SK-N-SH (cell line): ENCODE measurements at regions not wholly inside any gene's neighbourhood (a gene's known extent, or its start where the extent isn't known, plus 50 kb on each side); places are given as distances from the start of the nearest gene placed in this dataset.

Source experiments
- CTCF ChIA-PET: fragments of 300-600, 350-600 bp; formaldehyde crosslinking; extraction: SDS; loops from one replicate; lab custom pipeline; 2021; lab: Yijun Ruan, JAX
- POLR2A ChIA-PET: fragments of 350-600 bp; sonication (Branson Sonifier 250); formaldehyde crosslinking; extraction: SDS; loops from one replicate; lab custom pipeline; 2020; ENCODE audit warnings: antibody characterized with exemption, inconsistent platforms; lab: Yijun Ruan, JAX
- DNase-seq: peaks from one replicate; pipeline ENCODE4 v3.0.0; 2012
- H2AFZ ChIP-seq: fragments of 200-600 bp; sonication (generic); 2 replicates; pipeline ENCODE4 v1.8.1; 2016; ENCODE audit warnings: antibody characterized with exemption, mild to moderate bottlenecking, low read depth
- H3F3A ChIP-seq: fragments of 200-600 bp; sonication (generic); replicated peaks from 2 replicates; pipeline ENCODE3; 2016; ENCODE audit warnings: antibody characterized with exemption, mild to moderate bottlenecking; ENCODE audit not compliant: insufficient read depth
- H3K27ac ChIP-seq, 2 experiments: fragments of 200-500 bp in 1 of 2; fragments of 200-600 bp in 1 of 2; sonication (Bioruptor generic) in 1 of 2; sonication (generic), shearing (Covaris generic) in 1 of 2; 2 replicates each; pipeline versions ENCODE4 v1.5.1 to v1.6.1; 2014 to 2016; ENCODE audit warnings: low read depth in 2 of 2, inconsistent platforms in 1 of 2, low read length in 1 of 2, mild to moderate bottlenecking in 1 of 2, mixed read lengths in 1 of 2
- H3K27me3 ChIP-seq: fragments of 200-600 bp; sonication (generic), shearing (Covaris generic); 2 replicates; pipeline ENCODE4 v1.6.1; 2016; ENCODE audit warnings: mixed run types; ENCODE audit not compliant: insufficient read depth
- H3K36me3 ChIP-seq, 2 experiments: fragments of 200-500 bp in 1 of 2; fragments of 200-600 bp in 1 of 2; sonication (Bioruptor generic) in 1 of 2; sonication (generic) in 1 of 2; replicated peaks in 1 of 2; 2 replicates each; pipeline versions ENCODE3 to v1.5.1; 2014 to 2016; ENCODE audit warnings: low read length in 1 of 2, mild to moderate bottlenecking in 1 of 2; ENCODE audit not compliant: insufficient read depth in 2 of 2, control insufficient read depth in 1 of 2
- H3K4me1 ChIP-seq, 2 experiments: fragments of 200-500 bp in 1 of 2; fragments of 200-600 bp in 1 of 2; sonication (Bioruptor generic) in 1 of 2; sonication (generic), shearing (Covaris generic) in 1 of 2; 2 replicates each; pipeline versions ENCODE4 v1.5.1 to v1.6.1; 2014 to 2016; ENCODE audit warnings: low read depth in 1 of 2, low read length in 1 of 2, mixed run types in 1 of 2; ENCODE audit not compliant: insufficient read depth in 2 of 2, control insufficient read depth in 1 of 2
- H3K4me2 ChIP-seq: fragments of 200-600 bp; sonication (generic), shearing (Covaris generic); 2 replicates; pipeline ENCODE4 v1.6.1; 2017; ENCODE audit warnings: mixed run types
- H3K4me3 ChIP-seq, 2 experiments: fragments of 200-500 bp in 1 of 2; fragments of 200-600 bp in 1 of 2; sonication (Bioruptor generic) in 1 of 2; sonication (generic), shearing (Covaris generic) in 1 of 2; 2 replicates each; pipeline versions ENCODE4 v1.5.1 to v1.8.1; 2014 to 2016; ENCODE audit warnings: low read depth in 2 of 2, inconsistent platforms in 1 of 2, low read length in 1 of 2, mild to moderate bottlenecking in 1 of 2, mixed read lengths in 1 of 2, moderate library complexity in 1 of 2
- H3K79me2 ChIP-seq: fragments of 200-600 bp; sonication (generic); 2 replicates; pipeline ENCODE4 v1.8.1; 2017; ENCODE audit warnings: mild to moderate bottlenecking; ENCODE audit not compliant: insufficient read depth
- H3K9ac ChIP-seq: fragments of 200-600 bp; sonication (generic); 2 replicates; pipeline ENCODE4 v1.6.1; 2017; ENCODE audit warnings: mixed run types
- H3K9me2 ChIP-seq: fragments of 200-600 bp; sonication (generic); 2 replicates; pipeline ENCODE4 v1.6.1; 2017; ENCODE audit warnings: mixed run types
- H3K9me3 ChIP-seq: fragments of 200-600 bp; sonication (generic); 2 replicates; pipeline ENCODE4 v1.6.1; 2017; ENCODE audit warnings: mixed run types, mild to moderate bottlenecking, moderate library complexity
- H4K20me1 ChIP-seq: fragments of 200-600 bp; sonication (generic); 2 replicates; pipeline ENCODE4 v1.6.1; 2017; ENCODE audit warnings: mild to moderate bottlenecking, mixed run types; ENCODE audit not compliant: insufficient read depth
- CHD2 ChIP-seq: fragments of 150-350 bp; IDR thresholded peaks from 2 replicates; pipeline ENCODE4 v1.6.1; 2018; ENCODE audit warnings: low read length; ENCODE audit not compliant: partially characterized antibody
- FOXM1 ChIP-seq: IDR thresholded peaks from 2 replicates; pipeline ENCODE4 v1.4.0; 2012; ENCODE audit warnings: low read depth, mild to moderate bottlenecking
- GABPA ChIP-seq: IDR thresholded peaks from 2 replicates; pipeline ENCODE4 v1.4.0; 2012; ENCODE audit warnings: low read depth, mild to moderate bottlenecking
- MXI1 ChIP-seq: IDR thresholded peaks from 2 replicates; pipeline ENCODE4 v1.6.1; 2012; ENCODE audit warnings: mild to moderate bottlenecking, low read depth, low read length, improper control_type of control experiment
- RAD21 ChIP-seq: IDR thresholded peaks from 2 replicates; pipeline ENCODE4 v1.6.1; 2012; ENCODE audit warnings: mild to moderate bottlenecking, low read length
- RCOR1 ChIP-seq: fragments of 150-350 bp; IDR thresholded peaks from 2 replicates; pipeline ENCODE4 v1.6.1; 2017; ENCODE audit warnings: antibody characterized with exemption, low read length
- RFX5 ChIP-seq: IDR thresholded peaks from 2 replicates; pipeline ENCODE4 v1.6.1; 2012; ENCODE audit warnings: mild to moderate bottlenecking, improper control_type of control experiment, low read length
- SIN3A ChIP-seq: IDR thresholded peaks from 2 replicates; pipeline ENCODE4 v1.6.1; 2012; ENCODE audit warnings: low read depth, mild to moderate bottlenecking, low read length, moderate library complexity, borderline replicate concordance
- TCF12 ChIP-seq: IDR thresholded peaks from 2 replicates; pipeline ENCODE4 v1.4.0; 2012
- WGBS: methylation state at CpG from one replicate; pipeline ENCODE4 v1.1.6; 2017; ENCODE audit warnings: low lambda C conversion rate; 5-methylcytosine and 5-hydroxymethylcytosine counted together
- TF ChIP-seq, protein P1 (sequence below): fragments of 200-600 bp; sonication (generic); IDR thresholded peaks from 2 replicates; pipeline ENCODE4 v1.6.1; 2017; ENCODE audit warnings: antibody characterized with exemption, mild to moderate bottlenecking, moderate library complexity
- TF ChIP-seq, protein P2 (sequence below): fragments of 150-350 bp; IDR thresholded peaks from 2 replicates; pipeline ENCODE4 v1.6.1; 2016; ENCODE audit warnings: mild to moderate bottlenecking, low read depth, low read length
- TF ChIP-seq, protein P3 (sequence below): IDR thresholded peaks from 2 replicates; pipeline ENCODE4; 2012

DNA sequence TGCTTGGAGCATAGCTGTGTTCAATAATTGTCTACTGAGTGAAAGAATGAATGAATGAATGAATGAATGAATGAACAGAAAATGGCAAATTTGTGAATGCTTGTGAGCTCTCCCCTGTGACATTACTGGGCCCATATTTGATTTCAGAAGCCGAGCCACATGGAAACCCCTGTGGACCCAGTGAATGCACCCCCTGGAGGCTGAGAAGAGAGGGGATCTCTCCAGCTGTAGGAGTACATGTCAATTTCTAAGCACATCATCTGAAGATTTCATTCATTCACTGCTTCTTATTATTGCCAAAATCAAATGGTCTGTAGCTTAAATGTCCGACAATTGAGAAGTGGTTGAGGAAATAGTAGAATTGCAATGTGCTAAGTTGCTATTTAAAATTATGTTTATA, 58.3 kb upstream of the DOCK1 start:
- Histone ChIP-seq H3K4me1 (no peaks in the 10 kb centered on the region), H4K20me1 (no peaks in the 10 kb centered on the region), H3K27ac (no peak overlapping the region), H3K4me3 (no peak overlapping the region), H3K9me2 (no peaks in the 10 kb centered on the region), H3K27me3 (no peaks in the 10 kb centered on the region), H3K36me3 (no peaks in the 10 kb centered on the region), H3K4me2 (no peak overlapping the region), H3K9ac (no peak overlapping the region), H2AFZ (no peak overlapping the region), H3K9me3 (no peaks in the 10 kb centered on the region), H3F3A (no peaks in the 10 kb centered on the region), H3K79me2 (no peaks in the 10 kb centered on the region)
- peak; percentile 29 for DNase-seq
- 53% methylated on average over 2 of the region's 2 CpGs for WGBS
- ChIA-PET CTCF (no interaction called here), POLR2A (no interaction called here)
- TF ChIP-seq, protein P1, sequence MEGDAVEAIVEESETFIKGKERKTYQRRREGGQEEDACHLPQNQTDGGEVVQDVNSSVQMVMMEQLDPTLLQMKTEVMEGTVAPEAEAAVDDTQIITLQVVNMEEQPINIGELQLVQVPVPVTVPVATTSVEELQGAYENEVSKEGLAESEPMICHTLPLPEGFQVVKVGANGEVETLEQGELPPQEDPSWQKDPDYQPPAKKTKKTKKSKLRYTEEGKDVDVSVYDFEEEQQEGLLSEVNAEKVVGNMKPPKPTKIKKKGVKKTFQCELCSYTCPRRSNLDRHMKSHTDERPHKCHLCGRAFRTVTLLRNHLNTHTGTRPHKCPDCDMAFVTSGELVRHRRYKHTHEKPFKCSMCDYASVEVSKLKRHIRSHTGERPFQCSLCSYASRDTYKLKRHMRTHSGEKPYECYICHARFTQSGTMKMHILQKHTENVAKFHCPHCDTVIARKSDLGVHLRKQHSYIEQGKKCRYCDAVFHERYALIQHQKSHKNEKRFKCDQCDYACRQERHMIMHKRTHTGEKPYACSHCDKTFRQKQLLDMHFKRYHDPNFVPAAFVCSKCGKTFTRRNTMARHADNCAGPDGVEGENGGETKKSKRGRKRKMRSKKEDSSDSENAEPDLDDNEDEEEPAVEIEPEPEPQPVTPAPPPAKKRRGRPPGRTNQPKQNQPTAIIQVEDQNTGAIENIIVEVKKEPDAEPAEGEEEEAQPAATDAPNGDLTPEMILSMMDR = 0 out of 2 replicates have a peak, but pooled peaks have one; percentile 20
- TF ChIP-seq RFX5 = no peak

DNA sequence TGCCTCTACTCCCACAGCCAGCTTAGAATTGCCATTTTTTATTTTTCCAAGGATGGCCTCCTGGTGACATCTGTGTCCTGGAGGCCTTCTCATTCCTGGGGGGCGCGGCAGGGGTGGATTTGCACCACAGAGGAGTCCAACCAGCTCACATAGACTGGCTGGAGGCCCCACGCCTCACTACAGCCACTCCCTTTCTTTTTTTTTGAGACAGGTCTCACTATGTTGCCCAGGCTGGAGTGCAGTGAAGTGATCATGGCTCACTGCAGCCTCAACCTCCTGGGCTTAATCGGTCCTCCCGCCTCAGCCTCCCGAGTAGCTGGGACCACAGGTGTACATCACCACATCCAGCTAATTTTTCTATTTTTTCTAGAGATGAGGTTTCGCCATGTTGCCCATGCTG, 57.6 kb upstream of the DOCK1 start:
- H3F3A ChIP-seq = no peaks in the 10 kb centered on the region
- ChIA-PET CTCF (no interaction called here), POLR2A (no interaction called here)
- H3K4me1 ChIP-seq = no peaks in the 10 kb centered on the region
- no peaks in the 10 kb centered on the region for H3K27me3 ChIP-seq
- no peaks in the 10 kb centered on the region for H3K9me2 ChIP-seq
- no peaks in the 10 kb centered on the region for H4K20me1 ChIP-seq
- H3K27ac ChIP-seq = no peak overlapping the region
- H3K9ac ChIP-seq = no peak overlapping the region
- H3K4me3 ChIP-seq = no peak overlapping the region
- H3K4me2 ChIP-seq = no peak overlapping the region
- 59% methylated on average over 7 of the region's 7 CpGs for WGBS
- no peaks in the 10 kb centered on the region for H3K79me2 ChIP-seq
- no peak for DNase-seq
- no peak for TF ChIP-seq RFX5
- TF ChIP-seq MXI1 = no peak
- TF ChIP-seq SIN3A = no peak
- no peak for TF ChIP-seq FOXM1
- TF ChIP-seq, protein P2, sequence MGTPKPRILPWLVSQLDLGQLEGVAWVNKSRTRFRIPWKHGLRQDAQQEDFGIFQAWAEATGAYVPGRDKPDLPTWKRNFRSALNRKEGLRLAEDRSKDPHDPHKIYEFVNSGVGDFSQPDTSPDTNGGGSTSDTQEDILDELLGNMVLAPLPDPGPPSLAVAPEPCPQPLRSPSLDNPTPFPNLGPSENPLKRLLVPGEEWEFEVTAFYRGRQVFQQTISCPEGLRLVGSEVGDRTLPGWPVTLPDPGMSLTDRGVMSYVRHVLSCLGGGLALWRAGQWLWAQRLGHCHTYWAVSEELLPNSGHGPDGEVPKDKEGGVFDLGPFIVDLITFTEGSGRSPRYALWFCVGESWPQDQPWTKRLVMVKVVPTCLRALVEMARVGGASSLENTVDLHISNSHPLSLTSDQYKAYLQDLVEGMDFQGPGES = no peak
- H3K36me3 ChIP-seq = no peaks in the 10 kb centered on the region
- no peak overlapping the region for H2AFZ ChIP-seq
- no peaks in the 10 kb centered on the region for H3K9me3 ChIP-seq

DNA sequence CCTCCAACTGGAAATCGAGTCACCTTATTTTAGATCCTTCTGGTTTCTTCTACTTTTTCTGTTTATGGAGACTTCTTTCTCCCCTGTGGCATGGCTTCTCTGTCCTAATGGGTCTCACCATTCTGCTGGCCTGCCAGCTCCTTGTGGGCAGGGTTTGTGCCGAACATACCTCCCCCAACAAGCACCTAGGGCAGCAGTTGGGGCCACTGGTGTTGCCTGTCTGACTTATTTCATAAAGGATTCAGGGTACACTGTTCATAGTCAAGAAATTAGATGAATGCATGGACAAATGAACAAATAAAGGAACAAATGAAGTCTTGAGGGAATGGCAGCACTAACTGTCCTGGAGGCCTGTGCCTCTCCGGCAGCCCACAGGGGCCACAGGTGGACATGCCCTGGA, 55.6 kb upstream of the DOCK1 start:
- CTCF ChIA-PET = no interaction called here
- Histone ChIP-seq H3K79me2 (no peaks in the 10 kb centered on the region), H3K9me3 (no peaks in the 10 kb centered on the region), H3F3A (no peaks in the 10 kb centered on the region), H3K4me3 (no peak overlapping the region), H3K27ac (no peak overlapping the region), H2AFZ (no peak overlapping the region), H3K27me3 (no peaks in the 10 kb centered on the region), H4K20me1 (no peaks in the 10 kb centered on the region), H3K4me1 (no peaks in the 10 kb centered on the region; a peak in 1 of 4 replicates), H3K4me2 (no peak overlapping the region), H3K9ac (no peak overlapping the region), H3K36me3 (no peaks in the 10 kb centered on the region), H3K9me2 (no peaks in the 10 kb centered on the region)
- TF ChIP-seq CHD2 (no peak), RAD21 (no peak), TCF12 (no peak), RCOR1 (no peak), GABPA (no peak), FOXM1 (no peak)
- TF ChIP-seq, protein P3, sequence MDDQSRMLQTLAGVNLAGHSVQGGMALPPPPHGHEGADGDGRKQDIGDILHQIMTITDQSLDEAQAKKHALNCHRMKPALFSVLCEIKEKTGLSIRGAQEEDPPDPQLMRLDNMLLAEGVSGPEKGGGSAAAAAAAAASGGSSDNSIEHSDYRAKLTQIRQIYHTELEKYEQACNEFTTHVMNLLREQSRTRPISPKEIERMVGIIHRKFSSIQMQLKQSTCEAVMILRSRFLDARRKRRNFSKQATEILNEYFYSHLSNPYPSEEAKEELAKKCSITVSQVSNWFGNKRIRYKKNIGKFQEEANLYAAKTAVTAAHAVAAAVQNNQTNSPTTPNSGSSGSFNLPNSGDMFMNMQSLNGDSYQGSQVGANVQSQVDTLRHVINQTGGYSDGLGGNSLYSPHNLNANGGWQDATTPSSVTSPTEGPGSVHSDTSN = no peak
- POLR2A ChIA-PET = no interaction called here
- 36% methylated on average over 3 of the region's 3 CpGs for WGBS
- DNase-seq = no peak
